Activated B cell treated with CpG ODN at 0.5 μM for 24 hours (primary cell): ENCODE measurements at regions not wholly inside any gene's neighbourhood (a gene's known extent, or its start where the extent isn't known, plus 50 kb on each side); places are given as distances from the start of the nearest gene placed in this dataset.

ENCODE experiments used
- ATAC-seq: fragments of 200-7000 bp; cut with Tn5 transposase; one replicate; pipeline ENCODE4 v1.10.0; 2021; ENCODE audit warnings: low read depth, mild to moderate bottlenecking, moderate library complexity
- CTCF ChIA-PET: fragments of 350-600 bp; sonication (Branson Sonifier 250); formaldehyde crosslinking; loops from one replicate; lab custom pipeline; 2021; ENCODE audit warnings: antibody characterized with exemption; lab: Charles Lee
- POLR2A ChIA-PET: fragments of 350-600 bp; sonication (Branson Sonifier 250); formaldehyde crosslinking; loops from one replicate; lab custom pipeline; 2021; ENCODE audit warnings: antibody characterized with exemption; lab: Charles Lee
- DNase-seq: peaks from one replicate; pipeline ENCODE4 v3.0.0; 2022
- H3K27ac Mint-ChIP-seq: one replicate; pipeline ENCODE4 v1.8.0; 2020; ENCODE audit warnings: mixed read lengths
- H3K27me3 Mint-ChIP-seq: one replicate; pipeline ENCODE4 v1.8.0; 2021; ENCODE audit warnings: mixed read lengths
- H3K36me3 Mint-ChIP-seq: one replicate; pipeline ENCODE4 v1.8.0; 2021; ENCODE audit warnings: low read depth, mixed read lengths
- H3K4me1 Mint-ChIP-seq: one replicate; pipeline ENCODE4 v1.8.0; 2021; ENCODE audit warnings: mixed read lengths
- H3K4me3 Mint-ChIP-seq: one replicate; pipeline ENCODE4 v1.8.0; 2020; ENCODE audit warnings: mild to moderate bottlenecking, mixed read lengths
- H3K9me3 Mint-ChIP-seq: one replicate; pipeline ENCODE4 v1.8.0; 2020; ENCODE audit warnings: mixed read lengths
- intact Hi-C: fragments of 100-400 bp; cut with micrococcal nuclease; formaldehyde crosslinking; loops from one replicate; pipeline ENCODE4 v1.15.1; 2024
- TF ChIP-seq, protein P1 (sequence below): fragments of 200-600 bp; IDR thresholded peaks from one replicate; pipeline ENCODE4 v1.8.0; 2022; ENCODE audit warnings: antibody characterized with exemption, mild to moderate bottlenecking

DNA sequence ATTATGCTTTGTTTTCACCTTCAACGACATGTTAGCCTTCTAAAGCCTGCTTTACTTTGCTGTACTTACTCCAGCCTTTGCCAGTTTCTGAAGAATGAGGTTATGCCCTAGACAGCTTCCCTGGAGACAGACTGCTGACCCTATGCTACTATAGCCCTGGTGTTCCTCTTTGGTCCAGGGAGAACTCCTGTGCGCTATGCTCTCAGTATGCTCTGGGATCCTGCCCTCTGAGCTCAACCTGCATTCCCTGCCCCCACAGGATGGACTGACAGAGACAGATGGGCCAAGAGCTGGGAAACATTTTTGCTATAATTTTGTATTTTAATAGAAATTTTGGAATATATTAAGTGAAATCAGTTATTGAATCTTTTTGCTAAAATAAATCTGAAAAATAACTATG lies 425.9 kb downstream of the TMA16 start:
- H3K9me3 Mint-ChIP-seq = no peaks in the 10 kb centered on the region
- no peaks in the 10 kb centered on the region for H3K27me3 Mint-ChIP-seq
- no peaks in the 10 kb centered on the region for H3K4me1 Mint-ChIP-seq
- TF ChIP-seq, protein P1, sequence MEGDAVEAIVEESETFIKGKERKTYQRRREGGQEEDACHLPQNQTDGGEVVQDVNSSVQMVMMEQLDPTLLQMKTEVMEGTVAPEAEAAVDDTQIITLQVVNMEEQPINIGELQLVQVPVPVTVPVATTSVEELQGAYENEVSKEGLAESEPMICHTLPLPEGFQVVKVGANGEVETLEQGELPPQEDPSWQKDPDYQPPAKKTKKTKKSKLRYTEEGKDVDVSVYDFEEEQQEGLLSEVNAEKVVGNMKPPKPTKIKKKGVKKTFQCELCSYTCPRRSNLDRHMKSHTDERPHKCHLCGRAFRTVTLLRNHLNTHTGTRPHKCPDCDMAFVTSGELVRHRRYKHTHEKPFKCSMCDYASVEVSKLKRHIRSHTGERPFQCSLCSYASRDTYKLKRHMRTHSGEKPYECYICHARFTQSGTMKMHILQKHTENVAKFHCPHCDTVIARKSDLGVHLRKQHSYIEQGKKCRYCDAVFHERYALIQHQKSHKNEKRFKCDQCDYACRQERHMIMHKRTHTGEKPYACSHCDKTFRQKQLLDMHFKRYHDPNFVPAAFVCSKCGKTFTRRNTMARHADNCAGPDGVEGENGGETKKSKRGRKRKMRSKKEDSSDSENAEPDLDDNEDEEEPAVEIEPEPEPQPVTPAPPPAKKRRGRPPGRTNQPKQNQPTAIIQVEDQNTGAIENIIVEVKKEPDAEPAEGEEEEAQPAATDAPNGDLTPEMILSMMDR = no peak
- ChIA-PET CTCF (no interaction called here), POLR2A (no interaction called here)
- intact Hi-C loops = loop anchor here (10.0 kb wide), 1 partner anchor 366 kb away; no protein-coding TSS in a partner anchor
- no peak overlapping the region for H3K4me3 Mint-ChIP-seq
- no peaks in the 10 kb centered on the region for H3K36me3 Mint-ChIP-seq
- DNase-seq = no peak
- ATAC-seq = no peak
- H3K27ac Mint-ChIP-seq = no peak overlapping the region

GRCh38 chr4:163922302-163922701 lies 427.8 kb downstream of the TMA16 start:
- CTCF ChIA-PET = no interaction called here
- Mint-ChIP-seq H3K27me3 (no peaks in the 10 kb centered on the region), H3K36me3 (no peaks in the 10 kb centered on the region), H3K9me3 (no peaks in the 10 kb centered on the region), H3K4me1 (no peaks in the 10 kb centered on the region), H3K4me3 (no peak overlapping the region), H3K27ac (no peak overlapping the region)
- TF ChIP-seq, protein P1 = no peak
- ATAC-seq = no peak
- no peak for DNase-seq
- POLR2A ChIA-PET = no interaction called here
- intact Hi-C loops = loop anchor here (10.0 kb wide), 1 partner anchor 368 kb away; no protein-coding TSS in a partner anchor

DNA sequence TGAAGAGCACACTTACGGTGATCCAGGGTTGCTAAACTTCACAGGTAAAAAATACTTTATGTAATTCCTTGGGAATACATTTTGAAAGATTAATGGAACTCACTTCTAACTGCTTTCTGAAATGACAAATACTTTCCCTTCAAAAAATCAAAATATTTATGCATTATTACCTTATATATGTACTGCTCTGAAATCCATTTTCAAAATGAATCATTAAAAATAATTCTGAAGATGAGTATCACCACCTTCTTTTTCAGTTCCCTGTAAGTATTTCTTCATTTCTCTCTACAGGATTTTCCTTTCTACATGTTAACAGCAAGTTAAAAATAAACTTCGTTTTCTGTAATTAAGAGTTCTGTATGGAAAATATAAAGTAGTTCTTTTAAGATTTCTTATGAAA lies 428.6 kb downstream of the TMA16 start:
- TF ChIP-seq, protein P1 = no peak
- POLR2A ChIA-PET = no interaction called here
- no peaks in the 10 kb centered on the region for H3K27me3 Mint-ChIP-seq
- no peaks in the 10 kb centered on the region for H3K36me3 Mint-ChIP-seq
- intact Hi-C loops = loop anchor here (10.0 kb wide), 1 partner anchor 368 kb away; no protein-coding TSS in a partner anchor
- H3K4me1 Mint-ChIP-seq = no peaks in the 10 kb centered on the region
- DNase-seq (no peak), ATAC-seq (no peak)
- H3K27ac Mint-ChIP-seq = no peak overlapping the region
- CTCF ChIA-PET = no interaction called here
- H3K9me3 Mint-ChIP-seq = no peaks in the 10 kb centered on the region
- H3K4me3 Mint-ChIP-seq = no peak overlapping the region

- no peak overlapping the region for H3K4me3 Mint-ChIP-seq
- ChIA-PET POLR2A (no interaction called here), CTCF (no interaction called here)
- intact Hi-C loops = no loop called here
- no peaks in the 10 kb centered on the region for H3K36me3 Mint-ChIP-seq
- ATAC-seq = no peak
- no peaks in the 10 kb centered on the region for H3K4me1 Mint-ChIP-seq
- H3K27ac Mint-ChIP-seq = no peak overlapping the region
- no peaks in the 10 kb centered on the region for H3K9me3 Mint-ChIP-seq
- TF ChIP-seq, protein P1 = no peak
- DNase-seq = no peak
- no peaks in the 10 kb centered on the region for H3K27me3 Mint-ChIP-seq
Measured at GRCh38 chr4:163930086-163930485, 435.6 kb downstream of the TMA16 start.

- Mint-ChIP-seq H3K27ac (no peak overlapping the region), H3K4me1 (no peaks in the 10 kb centered on the region), H3K27me3 (no peaks in the 10 kb centered on the region), H3K4me3 (no peak overlapping the region), H3K9me3 (no peaks in the 10 kb centered on the region), H3K36me3 (no peaks in the 10 kb centered on the region)
- DNase-seq (no peak), ATAC-seq (no peak)
- TF ChIP-seq, protein P1 = no peak
- POLR2A ChIA-PET = no interaction called here
- intact Hi-C loops = no loop called here
- CTCF ChIA-PET = no interaction called here
Measured at GRCh38 chr4:163932504-163932903, 438.0 kb downstream of the TMA16 start.
